Natural killer cell treated with Interleukin-12 subunit alpha and Interleukin-12 subunit beta and Interleukin-15 and Interleukin-18, amount 100 ng/mL, for 72 hours (primary cell): ENCODE measurements at regions not wholly inside any gene's neighbourhood (a gene's known extent, or its start where the extent isn't known, plus 50 kb on each side); places are given as distances from the start of the nearest gene placed in this dataset.
A peak's percentile ranks its signal among the peaks of the same experiment; 100 is the strongest.

Experiments used
- ATAC-seq, 2 donors: fragments of 150-1000 bp; cut with Tn5 transposase in 1 of 2; sonication (Bioruptor Pico), chemical (Tn5 transposase) in 1 of 2; 2 replicates each; pipeline ENCODE4 v1.10.0; 2021
- DNase-seq: peaks from one replicate; pipeline ENCODE4 v3.0.0; 2022; ENCODE audit warnings: low spot score
- H3K27ac Mint-ChIP-seq, 2 donors: 1 replicate in 1 of 2; 2 replicates in 1 of 2; pipeline ENCODE4 v1.8.0; 2022; ENCODE audit warnings: mixed read lengths in 2 of 2, mild to moderate bottlenecking in 1 of 2, moderate library complexity in 1 of 2
- H3K27me3 Mint-ChIP-seq, 2 donors: 1 replicate in 1 of 2; 2 replicates in 1 of 2; pipeline ENCODE4 v1.8.0; 2022; ENCODE audit warnings: mixed read lengths in 2 of 2
- H3K36me3 Mint-ChIP-seq: one replicate; pipeline ENCODE4 v1.8.0; 2022; ENCODE audit warnings: mixed read lengths
- H3K4me1 Mint-ChIP-seq, 2 donors: 1 replicate in 1 of 2; 2 replicates in 1 of 2; pipeline ENCODE4 v1.8.0; 2022; ENCODE audit warnings: low read depth in 2 of 2, mixed read lengths in 2 of 2, mild to moderate bottlenecking in 1 of 2
- H3K4me3 Mint-ChIP-seq: one replicate; pipeline ENCODE4 v1.8.0; 2022; ENCODE audit warnings: mixed read lengths
- H3K9me3 Mint-ChIP-seq: 2 replicates; pipeline ENCODE4 v1.8.0; 2022; ENCODE audit warnings: mixed read lengths

- Mint-ChIP-seq H3K27me3 (peaks cover 11 to 17% of the 10 kb centered on the region in 2 donors), H3K4me1 (no peaks in the 10 kb centered on the region), H3K36me3 (no peaks in the 10 kb centered on the region), H3K27ac (no peak overlapping the region), H3K4me3 (no peak overlapping the region), H3K9me3 (no peaks in the 10 kb centered on the region)
- DNase-seq: no peak
- ATAC-seq: no peak
Measured at GRCh38 chr6:125547381-125547780, 202.1 kb upstream of the HEY2 start.

GRCh38 chr6:125549202-125549884 lies 200.1 kb upstream of the HEY2 start:
- Mint-ChIP-seq H3K36me3 (no peaks in the 10 kb centered on the region), H3K4me3 (no peak overlapping the region), H3K9me3 (no peaks in the 10 kb centered on the region), H3K27me3 (peaks cover 5 to 12% of the 10 kb centered on the region in 2 donors), H3K4me1 (no peaks in the 10 kb centered on the region), H3K27ac (no peak overlapping the region)
- ATAC-seq: no peak
- no peak for DNase-seq

DNA sequence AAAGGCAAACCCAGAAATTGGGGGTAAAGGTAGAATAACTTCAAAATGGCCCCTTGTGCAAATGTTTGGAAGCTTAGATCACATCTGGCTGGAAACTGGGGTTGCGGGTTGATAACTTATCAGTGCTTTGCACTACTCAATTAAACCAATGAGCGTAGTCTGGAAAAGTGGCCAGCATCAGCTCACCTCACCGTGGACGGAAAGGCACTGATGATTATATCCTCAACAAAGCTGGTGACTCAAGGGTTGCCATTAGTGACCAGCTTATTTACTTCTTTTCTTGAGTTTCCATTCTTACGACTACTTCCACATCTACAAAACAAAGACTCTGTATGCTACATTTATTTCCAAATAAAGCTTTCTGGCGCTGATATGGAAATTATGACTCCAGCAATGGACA lies 198.5 kb upstream of the HEY2 start:
- ATAC-seq: no peak
- Mint-ChIP-seq H3K9me3 (no peaks in the 10 kb centered on the region), H3K27me3 (peaks cover 10% of the 10 kb centered on the region in 2 donors), H3K27ac (no peak overlapping the region), H3K36me3 (no peaks in the 10 kb centered on the region), H3K4me1 (no peaks in the 10 kb centered on the region), H3K4me3 (no peak overlapping the region)
- DNase-seq: no peak

- no peaks in the 10 kb centered on the region for H3K4me1 Mint-ChIP-seq
- H3K36me3 Mint-ChIP-seq: no peaks in the 10 kb centered on the region
- H3K9me3 Mint-ChIP-seq: no peaks in the 10 kb centered on the region
- peaks cover 10 to 19% of the 10 kb centered on the region in 2 donors for H3K27me3 Mint-ChIP-seq
- H3K27ac Mint-ChIP-seq: no peak overlapping the region
- DNase-seq (no peak), ATAC-seq (no peak)
- no peak overlapping the region for H3K4me3 Mint-ChIP-seq
Measured at GRCh38 chr6:125552819-125553218, 196.6 kb upstream of the HEY2 start.

GRCh38 chr6:125554456-125554855 lies 195.0 kb upstream of the HEY2 start:
- DNase-seq (no peak), ATAC-seq (no peak)
- H3K36me3 Mint-ChIP-seq: no peaks in the 10 kb centered on the region
- H3K27me3 Mint-ChIP-seq: peaks cover 6 to 19% of the 10 kb centered on the region in 2 donors
- no peak overlapping the region for H3K4me3 Mint-ChIP-seq
- no peaks in the 10 kb centered on the region for H3K9me3 Mint-ChIP-seq
- no peaks in the 10 kb centered on the region for H3K4me1 Mint-ChIP-seq
- no peak overlapping the region for H3K27ac Mint-ChIP-seq

DNA sequence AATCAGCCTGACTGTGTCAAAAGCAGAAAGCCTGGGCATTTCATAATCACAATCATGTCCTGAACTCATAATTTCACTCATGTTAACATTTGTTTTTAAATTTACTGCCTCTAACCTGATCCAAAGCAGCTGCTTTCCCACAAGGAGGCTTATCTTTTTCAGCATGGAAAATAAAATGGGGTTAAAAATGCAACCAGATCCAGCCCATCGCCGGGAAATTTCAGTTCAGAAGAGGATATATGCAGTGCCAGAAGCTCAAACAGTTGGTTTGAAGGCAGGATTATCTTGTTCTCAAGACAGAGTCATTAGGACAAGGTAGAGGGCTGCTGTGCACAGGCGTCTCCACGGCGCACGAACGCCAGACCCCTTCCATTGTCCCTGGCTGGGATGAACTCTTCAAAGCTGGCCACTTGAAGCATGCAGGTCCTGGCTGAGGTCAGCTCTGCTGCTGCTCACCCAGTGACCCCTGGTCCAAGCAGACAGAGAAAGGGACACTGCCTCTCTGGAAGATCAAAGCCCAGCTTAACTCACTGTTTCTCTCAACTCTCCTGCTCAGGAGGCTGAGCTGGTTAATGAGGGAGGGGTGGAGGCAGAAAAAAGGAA lies 191.1 kb upstream of the HEY2 start:
- no peak overlapping the region for H3K4me3 Mint-ChIP-seq
- H3K36me3 Mint-ChIP-seq: no peaks in the 10 kb centered on the region
- H3K27ac Mint-ChIP-seq: no peak overlapping the region
- DNase-seq (no peak), ATAC-seq (no peak)
- no peaks in the 10 kb centered on the region for H3K9me3 Mint-ChIP-seq
- no peaks in the 10 kb centered on the region for H3K4me1 Mint-ChIP-seq
- peaks cover 0 to 27% of the 10 kb centered on the region in 2 donors for H3K27me3 Mint-ChIP-seq

DNA sequence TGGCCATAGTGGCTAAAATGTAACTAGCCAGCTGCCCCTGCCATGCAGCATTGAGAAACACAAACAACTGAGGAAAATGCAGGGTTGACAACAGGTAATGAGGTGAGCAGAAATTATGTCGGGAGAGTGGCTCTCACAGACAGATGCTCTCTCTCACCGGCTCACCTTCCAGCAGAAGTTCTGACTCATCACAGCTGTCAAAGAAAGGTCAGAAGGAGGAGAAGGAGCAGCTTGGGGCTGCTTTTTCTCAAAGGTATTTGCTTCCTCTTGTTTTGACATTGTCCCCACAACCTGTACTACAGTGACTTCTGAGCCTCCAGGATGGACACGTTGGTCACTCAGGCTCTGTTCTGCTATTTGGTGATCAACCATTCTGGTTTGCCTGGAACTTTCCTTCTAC lies 190.5 kb upstream of the HEY2 start:
- Mint-ChIP-seq H3K9me3 (no peaks in the 10 kb centered on the region), H3K4me3 (no peak overlapping the region), H3K36me3 (no peaks in the 10 kb centered on the region), H3K4me1 (no peaks in the 10 kb centered on the region), H3K27ac (no peak overlapping the region), H3K27me3 (peaks cover 0 to 29% of the 10 kb centered on the region in 2 donors)
- ATAC-seq (no peak), DNase-seq (no peak)

GRCh38 chr6:125562156-125562555 lies 187.3 kb upstream of the HEY2 start:
- H3K4me1 Mint-ChIP-seq: no peaks in the 10 kb centered on the region
- H3K36me3 Mint-ChIP-seq: no peaks in the 10 kb centered on the region
- no peak overlapping the region for H3K27ac Mint-ChIP-seq

GRCh38 chr6:125564941-125565340 lies 184.5 kb upstream of the HEY2 start:
- Mint-ChIP-seq H3K27ac (no peak overlapping the region), H3K9me3 (no peaks in the 10 kb centered on the region), H3K4me3 (no peak overlapping the region), H3K36me3 (no peaks in the 10 kb centered on the region), H3K4me1 (no peaks in the 10 kb centered on the region), H3K27me3 (peaks cover 16 to 37% of the 10 kb centered on the region in 2 donors)
- DNase-seq: no peak
- no peak for ATAC-seq

More at GRCh38 chr6:125562156-125562555, 187.3 kb upstream of the HEY2 start:
- Mint-ChIP-seq H3K27me3 (peaks cover 10 to 32% of the 10 kb centered on the region in 2 donors), H3K9me3 (no peaks in the 10 kb centered on the region), H3K4me3 (no peak overlapping the region)
- no peak for ATAC-seq
- no peak for DNase-seq

DNA sequence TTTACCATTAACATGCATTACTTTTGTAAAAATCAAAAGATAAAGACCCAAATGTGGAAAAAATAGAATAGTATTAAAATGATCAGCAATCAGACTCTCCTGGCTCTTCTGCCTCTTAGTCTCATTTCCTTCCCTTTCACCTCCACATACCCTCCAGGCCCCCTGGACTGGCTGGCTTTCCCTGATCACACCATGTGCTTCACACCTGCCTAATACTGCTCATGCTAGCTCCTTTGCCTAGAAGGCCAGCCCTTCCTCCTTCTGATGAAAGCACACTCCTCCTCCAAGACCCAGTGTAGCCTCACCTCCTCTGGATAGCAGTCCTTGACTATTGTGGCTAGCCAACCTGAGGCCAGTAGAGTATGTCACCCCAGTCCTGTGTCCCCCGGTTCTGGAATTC lies 182.0 kb upstream of the HEY2 start:
- Mint-ChIP-seq H3K27ac (no peak overlapping the region), H3K4me3 (no peak overlapping the region), H3K9me3 (no peaks in the 10 kb centered on the region), H3K36me3 (no peaks in the 10 kb centered on the region), H3K4me1 (no peaks in the 10 kb centered on the region), H3K27me3 (peaks cover 16 to 55% of the 10 kb centered on the region in 2 donors)
- ATAC-seq: no peak
- DNase-seq: no peak

DNA sequence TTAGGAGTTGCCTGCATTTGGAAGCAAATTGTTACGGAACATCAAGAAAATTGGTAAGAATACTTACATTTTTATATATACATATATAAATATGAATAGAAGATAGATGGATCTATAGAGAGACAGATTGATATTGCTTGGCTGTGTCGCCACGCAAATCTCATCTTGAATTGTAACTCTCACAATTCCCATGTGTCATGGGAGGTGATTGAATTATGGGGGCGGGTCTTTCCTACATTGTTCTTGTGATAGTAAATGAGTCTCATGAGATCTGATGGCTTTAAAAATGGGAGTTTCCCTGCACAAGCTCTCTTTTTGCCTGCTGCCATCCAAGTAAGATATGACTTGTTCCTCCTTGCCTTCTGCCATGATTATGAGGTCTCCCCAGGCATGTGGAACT lies 180.8 kb upstream of the HEY2 start:
- H3K27ac Mint-ChIP-seq: no peak overlapping the region
- no peaks in the 10 kb centered on the region for H3K4me1 Mint-ChIP-seq
- DNase-seq: no peak
- H3K36me3 Mint-ChIP-seq: no peaks in the 10 kb centered on the region
- H3K4me3 Mint-ChIP-seq: no peak overlapping the region
- peaks cover 16 to 52% of the 10 kb centered on the region in 2 donors for H3K27me3 Mint-ChIP-seq
- no peaks in the 10 kb centered on the region for H3K9me3 Mint-ChIP-seq
- no peak for ATAC-seq

DNA sequence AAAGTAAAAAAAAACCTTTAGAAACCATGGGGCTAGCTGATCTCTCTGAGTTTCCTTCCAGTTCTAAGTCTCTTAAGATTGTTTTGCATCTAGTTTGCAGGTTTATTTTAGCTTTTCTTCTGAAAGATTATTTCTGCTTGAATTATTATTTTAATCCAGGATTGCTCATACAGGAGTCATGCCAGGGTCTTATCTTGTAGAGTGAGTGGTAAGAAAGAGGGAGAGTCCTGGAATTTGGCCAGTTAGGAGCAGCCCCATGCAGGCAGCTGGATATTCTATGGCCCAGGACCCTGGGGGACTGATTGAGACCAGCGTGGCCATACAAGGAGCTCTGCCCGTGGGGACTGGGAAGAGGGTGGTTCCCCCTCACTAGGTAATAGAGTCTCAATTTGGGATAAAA lies 178.9 kb upstream of the HEY2 start:
- no peaks in the 10 kb centered on the region for H3K9me3 Mint-ChIP-seq
- DNase-seq: no peak
- H3K27me3 Mint-ChIP-seq: peaks cover 10 to 34% of the 10 kb centered on the region in 2 donors
- no peak overlapping the region for H3K4me3 Mint-ChIP-seq
- H3K27ac Mint-ChIP-seq: no peak overlapping the region
- no peaks in the 10 kb centered on the region for H3K4me1 Mint-ChIP-seq
- peak in 1 of 2 donors; percentile 11 for ATAC-seq
- no peaks in the 10 kb centered on the region for H3K36me3 Mint-ChIP-seq

DNA sequence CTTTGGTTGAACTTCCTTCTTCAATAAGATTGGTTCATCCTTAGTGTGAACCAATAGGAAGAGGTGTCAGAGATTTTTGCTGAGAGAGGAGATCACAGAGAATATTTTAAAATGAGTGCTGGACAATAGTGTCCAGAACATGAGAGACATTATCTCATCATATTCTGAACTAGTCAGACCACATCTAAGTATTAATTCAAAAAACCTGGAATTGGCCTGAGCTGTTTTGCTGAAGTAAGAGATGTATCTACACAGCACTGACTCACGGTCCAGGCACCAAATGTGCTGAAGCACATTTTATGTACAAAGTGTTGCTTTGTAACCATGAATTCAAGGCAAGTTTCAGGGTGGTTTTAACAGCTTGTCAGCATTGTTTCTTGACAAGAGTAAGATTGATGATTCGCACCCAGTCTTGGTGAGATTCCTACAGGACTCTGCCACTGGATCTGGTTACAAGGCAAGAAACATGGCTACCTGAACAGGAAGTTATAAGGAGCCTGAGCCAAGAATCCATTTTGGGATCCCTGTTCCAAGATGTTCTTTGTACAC lies 178.2 kb upstream of the HEY2 start:
- H3K27me3 Mint-ChIP-seq: peaks cover 9 to 32% of the 10 kb centered on the region in 2 donors
- H3K9me3 Mint-ChIP-seq: no peaks in the 10 kb centered on the region
- no peaks in the 10 kb centered on the region for H3K36me3 Mint-ChIP-seq
- H3K4me3 Mint-ChIP-seq: no peak overlapping the region
- H3K27ac Mint-ChIP-seq: no peak overlapping the region
- ATAC-seq (no peak), DNase-seq (no peak)
- H3K4me1 Mint-ChIP-seq: no peaks in the 10 kb centered on the region

DNA sequence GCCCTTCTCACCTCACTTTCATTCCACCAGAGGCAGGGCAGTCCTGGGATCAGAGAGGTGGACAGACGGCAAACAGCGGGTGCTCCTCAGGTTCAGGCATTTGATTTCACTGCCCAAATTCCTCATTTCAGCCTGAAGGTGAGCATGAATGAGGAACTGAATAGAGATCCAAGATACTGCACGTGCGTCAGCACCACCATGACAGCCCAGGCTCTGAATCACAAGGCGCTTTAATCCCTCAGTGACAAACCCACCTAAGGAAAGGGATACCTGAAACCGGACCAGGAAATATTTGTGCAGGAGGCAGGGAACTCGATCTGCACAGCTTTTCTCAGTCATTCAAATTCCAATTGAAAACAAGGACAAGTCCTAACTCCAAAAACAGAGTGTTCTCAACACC lies 174.8 kb upstream of the HEY2 start:
- peaks cover 8 to 39% of the 10 kb centered on the region in 2 donors for H3K27me3 Mint-ChIP-seq
- no peak overlapping the region for H3K27ac Mint-ChIP-seq
- DNase-seq (no peak), ATAC-seq (no peak)
- no peaks in the 10 kb centered on the region for H3K9me3 Mint-ChIP-seq
- H3K4me1 Mint-ChIP-seq: no peaks in the 10 kb centered on the region
- no peaks in the 10 kb centered on the region for H3K36me3 Mint-ChIP-seq
- no peak overlapping the region for H3K4me3 Mint-ChIP-seq
